ENCODE measurements at regions not wholly inside any gene's neighbourhood (a gene's known extent, or its start where the extent isn't known, plus 50 kb on each side); places are given as distances from the start of the nearest gene placed in this dataset.

DNA sequence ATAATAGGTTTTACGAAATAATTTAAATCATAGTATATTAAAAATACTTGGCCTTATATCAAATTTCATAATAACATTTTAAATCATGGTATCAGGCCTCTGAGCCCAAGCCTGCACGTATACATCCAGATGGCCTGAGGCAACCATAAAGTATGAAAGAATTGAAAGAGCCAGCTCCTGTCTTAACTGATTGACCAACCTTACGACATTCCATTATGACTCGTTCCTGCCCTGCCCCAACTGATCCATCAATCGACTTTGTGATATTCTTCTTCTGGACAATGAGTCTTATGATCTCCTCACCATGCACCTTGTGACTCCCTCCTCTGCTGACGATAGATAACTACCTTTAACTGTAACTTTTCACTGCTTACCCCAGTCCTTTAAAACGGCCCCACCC lies 545.0 kb downstream of the MTRR start:
- TF ChIP-seq, protein P1, sequence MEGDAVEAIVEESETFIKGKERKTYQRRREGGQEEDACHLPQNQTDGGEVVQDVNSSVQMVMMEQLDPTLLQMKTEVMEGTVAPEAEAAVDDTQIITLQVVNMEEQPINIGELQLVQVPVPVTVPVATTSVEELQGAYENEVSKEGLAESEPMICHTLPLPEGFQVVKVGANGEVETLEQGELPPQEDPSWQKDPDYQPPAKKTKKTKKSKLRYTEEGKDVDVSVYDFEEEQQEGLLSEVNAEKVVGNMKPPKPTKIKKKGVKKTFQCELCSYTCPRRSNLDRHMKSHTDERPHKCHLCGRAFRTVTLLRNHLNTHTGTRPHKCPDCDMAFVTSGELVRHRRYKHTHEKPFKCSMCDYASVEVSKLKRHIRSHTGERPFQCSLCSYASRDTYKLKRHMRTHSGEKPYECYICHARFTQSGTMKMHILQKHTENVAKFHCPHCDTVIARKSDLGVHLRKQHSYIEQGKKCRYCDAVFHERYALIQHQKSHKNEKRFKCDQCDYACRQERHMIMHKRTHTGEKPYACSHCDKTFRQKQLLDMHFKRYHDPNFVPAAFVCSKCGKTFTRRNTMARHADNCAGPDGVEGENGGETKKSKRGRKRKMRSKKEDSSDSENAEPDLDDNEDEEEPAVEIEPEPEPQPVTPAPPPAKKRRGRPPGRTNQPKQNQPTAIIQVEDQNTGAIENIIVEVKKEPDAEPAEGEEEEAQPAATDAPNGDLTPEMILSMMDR (IDR thresholded peaks at IDR 0.05; ENCODE audit: low read depth, low read length), result no peak
- Histone ChIP-seq H3K27me3 (ENCODE audit: control insufficient read depth, insufficient read depth, low read length) (no peaks in the 10 kb centered on the region), H3K9me3 (ENCODE audit: control insufficient read depth, insufficient read depth, low read length) (no peaks in the 10 kb centered on the region), H3K4me3 (ENCODE audit: low read depth, low read length) (no peak overlapping the region), H3K27ac (ENCODE audit: low read depth, low read length) (no peak overlapping the region)
- POLR2A ChIA-PET, result no interaction called here
- CTCF ChIA-PET, result interaction anchor here (1.2 kb wide), 1 partner anchor 74 kb away, joined by 3 read pairs; no protein-coding TSS in a partner anchor
- no peak for DNase-seq (ENCODE audit: low read depth, low spot score)

DNA sequence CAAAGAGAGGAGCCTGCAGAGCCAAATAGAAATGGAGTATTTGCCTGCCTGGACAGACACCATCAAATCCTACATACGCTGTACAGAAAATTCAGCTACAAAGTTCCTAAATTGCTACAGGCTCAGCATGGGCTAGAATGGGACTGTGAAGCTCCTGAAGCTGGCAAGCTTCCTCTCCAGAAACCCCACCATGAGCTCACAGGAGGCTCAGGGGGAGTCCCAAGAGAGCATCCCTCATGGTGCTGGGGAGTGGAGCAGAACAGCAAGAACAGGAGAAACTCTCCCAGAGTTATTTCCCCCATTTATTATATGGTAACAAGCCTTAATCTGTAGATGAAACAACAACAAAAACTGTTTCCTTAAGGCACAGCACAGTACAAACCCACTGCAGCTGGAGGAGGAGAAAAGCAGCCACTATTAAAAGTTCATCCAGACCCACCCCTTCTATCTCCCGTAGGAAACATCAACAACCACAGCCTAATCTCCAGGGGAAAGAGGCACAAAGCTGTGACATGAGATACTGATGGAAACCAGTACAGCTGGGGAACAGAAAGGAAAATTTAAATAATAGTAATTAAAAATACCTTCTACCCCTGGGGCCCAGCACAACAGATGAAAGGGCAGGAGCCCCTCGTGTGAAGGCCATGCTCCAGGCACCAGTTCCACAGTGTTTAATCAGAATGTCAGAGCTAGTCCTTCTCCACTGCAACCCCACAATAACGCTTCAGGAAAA lies 548.5 kb downstream of the MTRR start:
- DNase-seq (ENCODE audit: low read depth, low spot score), result no peak
- no peak overlapping the region for H3K27ac ChIP-seq (ENCODE audit: low read depth, low read length)
- POLR2A ChIA-PET, result no interaction called here
- no peak overlapping the region for H3K4me3 ChIP-seq (ENCODE audit: low read depth, low read length)
- TF ChIP-seq, protein P1 (IDR thresholded peaks at IDR 0.05; ENCODE audit: low read depth, low read length), result no peak
- CTCF ChIA-PET, result no interaction called here
- H3K9me3 ChIP-seq (ENCODE audit: control insufficient read depth, insufficient read depth, low read length), result no peaks in the 10 kb centered on the region
- H3K27me3 ChIP-seq (ENCODE audit: control insufficient read depth, insufficient read depth, low read length), result no peaks in the 10 kb centered on the region

DNA sequence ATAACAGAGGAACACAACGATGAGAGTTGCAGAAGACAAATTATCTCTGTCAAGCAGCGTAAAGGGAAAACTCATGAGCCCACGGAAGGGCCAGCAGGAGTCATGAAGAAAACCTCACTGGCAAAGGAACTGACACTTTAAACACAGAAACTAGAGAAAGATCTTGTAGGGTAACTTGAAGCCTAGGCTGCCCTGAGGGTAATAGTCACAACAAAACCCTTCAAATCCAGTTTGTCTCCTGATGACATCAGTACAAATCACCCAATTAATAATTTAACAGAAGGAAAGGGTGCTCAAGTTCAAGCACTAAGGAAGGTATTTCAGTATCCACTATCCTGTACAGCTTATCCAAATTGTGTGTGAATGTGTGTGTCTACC lies 549.1 kb downstream of the MTRR start:
- Histone ChIP-seq H3K4me3 (ENCODE audit: low read depth, low read length) (no peak overlapping the region), H3K9me3 (ENCODE audit: control insufficient read depth, insufficient read depth, low read length) (no peaks in the 10 kb centered on the region), H3K27me3 (ENCODE audit: control insufficient read depth, insufficient read depth, low read length) (no peaks in the 10 kb centered on the region), H3K27ac (ENCODE audit: low read depth, low read length) (no peak overlapping the region)
- POLR2A ChIA-PET, result no interaction called here
- CTCF ChIA-PET, result no interaction called here
- TF ChIP-seq, protein P1 (IDR thresholded peaks at IDR 0.05; ENCODE audit: low read depth, low read length), result no peak
- DNase-seq (ENCODE audit: low read depth, low spot score), result no peak

DNA sequence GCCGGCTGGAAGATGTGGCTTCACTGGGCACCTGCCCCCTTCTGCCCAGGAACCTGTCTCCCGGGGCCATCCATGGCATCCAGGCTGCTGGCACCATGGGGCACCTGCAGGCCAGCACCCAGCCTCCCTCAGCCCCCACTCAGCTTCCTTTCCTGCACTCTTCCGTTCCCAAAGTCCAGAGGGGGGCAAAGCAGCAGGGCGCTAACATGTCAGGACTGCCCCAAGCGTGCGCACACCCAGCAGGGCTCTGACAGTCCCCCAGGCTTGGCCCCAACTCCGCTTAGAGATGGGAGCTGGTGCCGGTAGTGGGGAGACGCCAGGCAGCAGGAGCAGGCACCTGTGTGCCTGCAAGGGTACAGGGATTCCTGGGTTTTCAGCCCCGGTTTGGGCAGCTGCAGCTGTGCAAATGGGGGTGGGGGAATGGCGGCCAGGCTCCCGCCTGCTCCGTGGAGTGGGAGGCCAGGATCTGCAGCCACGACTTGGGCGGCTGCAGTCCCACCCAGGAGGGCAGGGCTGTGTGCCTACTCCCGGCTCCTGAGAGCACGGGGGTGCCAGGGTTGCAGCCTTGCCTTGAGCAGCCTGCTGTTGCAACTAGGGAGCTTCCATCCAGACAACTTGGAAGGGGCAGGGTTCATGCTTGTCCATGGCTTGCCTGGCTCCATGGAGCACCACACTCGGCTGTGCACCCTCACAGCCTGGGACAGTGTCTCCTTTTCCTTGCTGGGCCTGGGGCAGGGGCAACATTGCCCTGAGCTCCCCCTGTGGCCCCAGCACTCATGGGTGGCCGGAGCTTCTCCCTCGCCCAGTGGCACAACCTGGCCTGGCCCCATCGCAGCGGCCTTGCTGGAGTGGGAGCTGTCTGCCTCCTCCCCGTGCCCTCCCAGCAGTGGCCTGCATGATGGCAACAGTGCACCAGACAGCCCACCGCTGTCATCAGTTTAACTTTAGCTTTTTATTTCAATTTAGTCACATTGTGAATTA lies 561.1 kb downstream of the MTRR start:
- no peak overlapping the region for H3K4me3 ChIP-seq (ENCODE audit: low read depth, low read length)
- no peaks in the 10 kb centered on the region for H3K27me3 ChIP-seq (ENCODE audit: control insufficient read depth, insufficient read depth, low read length)
- H3K27ac ChIP-seq (ENCODE audit: low read depth, low read length), result no peak overlapping the region
- no peak for DNase-seq (ENCODE audit: low read depth, low spot score)
- ChIA-PET POLR2A (no interaction called here), CTCF (no interaction called here)
- TF ChIP-seq, protein P1 (IDR thresholded peaks at IDR 0.05; ENCODE audit: low read depth, low read length), result no peak
- no peaks in the 10 kb centered on the region for H3K9me3 ChIP-seq (ENCODE audit: control insufficient read depth, insufficient read depth, low read length)

DNA sequence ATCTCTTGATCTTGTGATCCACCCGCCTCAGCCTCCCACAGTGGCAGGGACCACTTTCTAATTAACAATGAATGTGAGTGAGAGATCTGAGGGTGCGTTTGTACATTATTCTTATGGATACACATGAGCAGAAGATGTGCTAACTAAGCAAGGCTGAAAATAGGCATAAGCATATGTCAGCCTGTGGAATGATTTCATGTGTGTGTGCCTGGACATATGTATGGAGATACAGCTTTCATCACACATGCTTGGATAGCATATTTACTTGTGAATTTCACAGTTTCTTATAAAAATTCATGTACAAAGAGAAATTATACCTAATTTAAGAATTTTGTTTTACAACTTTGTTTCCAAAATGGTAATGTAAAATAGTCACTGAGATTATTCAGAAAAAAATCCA lies 565.6 kb downstream of the MTRR start:
- no peaks in the 10 kb centered on the region for H3K9me3 ChIP-seq (ENCODE audit: control insufficient read depth, insufficient read depth, low read length)
- TF ChIP-seq, protein P1 (IDR thresholded peaks at IDR 0.05; ENCODE audit: low read depth, low read length), result no peak
- no peak overlapping the region for H3K4me3 ChIP-seq (ENCODE audit: low read depth, low read length)
- ChIA-PET CTCF (no interaction called here), POLR2A (no interaction called here)
- H3K27me3 ChIP-seq (ENCODE audit: control insufficient read depth, insufficient read depth, low read length), result no peaks in the 10 kb centered on the region
- no peak overlapping the region for H3K27ac ChIP-seq (ENCODE audit: low read depth, low read length)
- DNase-seq (ENCODE audit: low read depth, low spot score), result no peak

Measured in AG04450 (cell line).